Sciatic nerve (tissue), 2 donors: ENCODE measurements at regions not wholly inside any gene's neighbourhood (a gene's known extent, or its start where the extent isn't known, plus 50 kb on each side); places are given as distances from the start of the nearest gene placed in this dataset.
A peak's percentile ranks its signal among the peaks of the same experiment; 100 is the strongest.
"Not testable (repeated sequence)": the region's sequence is repeated elsewhere in the genome, so short reads cannot be mapped to it uniquely, and the experiment has no call there.

Experiments
- ATAC-seq: fragments of 200-7000 bp; cut with Tn5 transposase; one replicate; pipeline ENCODE4 v1.9.1; 2020; ENCODE audit warnings: mild to moderate bottlenecking, moderate library complexity
- DNase-seq: peaks from one replicate; pipeline ENCODE4 v3.0.0-alpha.2; 2020; ENCODE audit warnings: low spot score
- intact Hi-C: fragments of 100-400 bp; cut with DNase I; formaldehyde crosslinking; loops from one replicate; pipeline ENCODE4 v1.14.2; 2022
- donor health status: DM: no; HTN: no; CAD: no.
- donor health status: DM: no; HTN: no; CAD: no.

- ATAC-seq = no peak
- no peak for DNase-seq
- intact Hi-C loops = no loop called here
These were observed 406.0 kb downstream of the BCOR start for GRCh38 chrX:39691724-39692123.

- intact Hi-C loops = no loop called here
- no peak for ATAC-seq
- no peak for DNase-seq
These were observed 405.0 kb downstream of the BCOR start for GRCh38 chrX:39692796-39693195.

GRCh38 chrX:39693298-39693697 is 404.5 kb downstream of the BCOR start:
- DNase-seq = no peak
- intact Hi-C loops = no loop called here
- no peak for ATAC-seq

GRCh38 chrX:39702636-39703035 is 395.1 kb downstream of the BCOR start:
- ATAC-seq, DNase-seq, intact Hi-C loops: not testable (repeated sequence)

GRCh38 chrX:39703307-39703706 is 394.5 kb downstream of the BCOR start:
- ATAC-seq (peak; percentile 74), DNase-seq (no peak)
- intact Hi-C loops = no loop called here

GRCh38 chrX:39704590-39704989 is 393.2 kb downstream of the BCOR start:
- ATAC-seq = no peak
- intact Hi-C loops = no loop called here
- DNase-seq = no peak

- ATAC-seq (peak; percentile 76), DNase-seq (peak; percentile 68)
- intact Hi-C loops = no loop called here
These were observed 392.5 kb downstream of the BCOR start for GRCh38 chrX:39705290-39705689.

- DNase-seq = no peak
- ATAC-seq = no peak
- intact Hi-C loops = no loop called here
These were observed 388.4 kb downstream of the BCOR start for GRCh38 chrX:39709364-39709763.

- ATAC-seq = no peak
- intact Hi-C loops = no loop called here
- no peak for DNase-seq
These were observed 387.9 kb downstream of the BCOR start for GRCh38 chrX:39709812-39710211.

- no peak for DNase-seq
- intact Hi-C loops = no loop called here
- no peak for ATAC-seq
These were observed 387.0 kb downstream of the BCOR start for GRCh38 chrX:39710776-39711175.

GRCh38 chrX:39714471-39714870 is 383.3 kb downstream of the BCOR start:
- DNase-seq (no peak), ATAC-seq (no peak)
- intact Hi-C loops = no loop called here

GRCh38 chrX:39716401-39716800 is 381.4 kb downstream of the BCOR start:
- ATAC-seq = no peak
- DNase-seq = no peak
- intact Hi-C loops = no loop called here

GRCh38 chrX:39716802-39717540 is 380.8 kb downstream of the BCOR start:
- no peak for DNase-seq
- no peak for ATAC-seq
- intact Hi-C loops = no loop called here

GRCh38 chrX:39718981-39719380 is 378.8 kb downstream of the BCOR start:
- ATAC-seq (no peak), DNase-seq (no peak)
- intact Hi-C loops = no loop called here

- DNase-seq (no peak), ATAC-seq (no peak)
- intact Hi-C loops = no loop called here
These were observed 376.8 kb downstream of the BCOR start for GRCh38 chrX:39720945-39721344.

- DNase-seq (no peak), ATAC-seq (peak; percentile 73)
- intact Hi-C loops = no loop called here
These were observed 376.0 kb downstream of the BCOR start for GRCh38 chrX:39721566-39722279.

GRCh38 chrX:39724544-39724943 is 373.2 kb downstream of the BCOR start:
- ATAC-seq (no peak), DNase-seq (no peak)
- intact Hi-C loops = no loop called here

- DNase-seq = no peak
- no peak for ATAC-seq
- intact Hi-C loops = no loop called here
These were observed 372.6 kb downstream of the BCOR start for GRCh38 chrX:39725114-39725513.

GRCh38 chrX:39725928-39726619 is 371.7 kb downstream of the BCOR start:
- DNase-seq = no peak
- peak; percentile 85 for ATAC-seq
- intact Hi-C loops = no loop called here

GRCh38 chrX:39726771-39727170 is 371.0 kb downstream of the BCOR start:
- DNase-seq = no peak
- intact Hi-C loops = no loop called here
- peak; percentile 70 for ATAC-seq
